ENCODE measurements at regions not wholly inside any gene's neighbourhood (a gene's known extent, or its start where the extent isn't known, plus 50 kb on each side); places are given as distances from the start of the nearest gene placed in this dataset.

DNA sequence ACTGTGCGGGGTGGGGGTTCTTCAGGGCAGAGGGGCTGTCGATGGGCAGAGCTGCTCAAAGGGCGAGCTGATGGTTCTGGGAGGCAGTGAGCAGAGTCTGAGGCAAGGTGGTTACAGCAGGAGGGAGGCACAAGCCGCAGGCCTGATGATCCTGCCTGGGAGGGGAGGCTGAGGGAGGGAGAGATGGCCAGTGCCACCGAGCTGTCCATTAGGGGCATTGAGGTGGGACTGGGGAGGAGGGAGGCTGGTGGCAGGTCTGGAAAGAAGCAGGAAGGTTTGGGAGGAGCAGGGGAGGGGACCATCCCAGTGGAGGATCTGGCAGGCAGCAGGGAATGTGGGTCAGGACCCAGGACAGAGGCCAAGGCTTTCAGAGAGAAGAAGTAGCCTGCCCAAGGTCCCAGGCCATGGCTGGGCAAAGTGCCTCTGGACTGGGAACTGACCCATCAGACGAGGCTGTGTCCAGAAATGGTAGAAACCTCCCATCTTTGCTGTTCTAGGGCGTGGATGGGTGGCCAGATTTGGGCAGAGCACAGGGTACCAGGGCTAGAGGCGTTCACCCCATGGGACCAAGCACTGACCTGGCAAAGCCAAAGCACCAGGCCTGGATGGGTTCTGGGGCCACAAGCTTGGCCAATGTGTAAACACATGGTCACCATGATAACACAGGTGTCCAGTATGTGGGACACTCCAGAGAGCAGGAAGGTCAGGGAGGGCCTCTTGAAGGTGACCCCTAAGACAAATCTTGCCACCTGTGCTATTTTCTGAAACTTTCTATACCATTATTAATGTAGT lies 55.5 kb downstream of the INHBB start:
- DNase-seq (ENCODE audit: low spot score): no peak

DNA sequence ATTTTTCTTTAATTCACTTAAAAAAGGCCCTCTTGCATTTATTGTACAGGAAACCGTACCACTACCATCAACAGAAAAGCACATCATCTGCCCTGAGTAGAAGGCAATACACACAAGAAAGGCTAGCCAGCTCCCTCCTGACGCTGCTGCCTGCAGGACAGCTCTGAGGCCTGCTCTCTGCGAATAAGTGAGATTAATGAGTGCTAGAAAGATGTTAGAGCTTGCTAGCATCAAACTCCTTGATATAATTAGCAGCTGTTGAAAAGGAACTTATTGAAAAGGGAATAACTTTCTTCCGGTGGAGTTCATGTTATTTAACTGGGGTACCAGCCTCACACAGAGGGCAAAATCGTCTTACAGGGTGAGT lies 56.1 kb downstream of the INHBB start:
- DNase-seq (ENCODE audit: low spot score): no peak

- DNase-seq (ENCODE audit: low spot score): no peak
These were observed 56.6 kb downstream of the INHBB start for GRCh38 chr2:120402508-120402907.

GRCh38 chr2:120403261-120403660 lies 57.3 kb downstream of the INHBB start:
- DNase-seq (ENCODE audit: low spot score): no peak

GRCh38 chr2:120403676-120404075 lies 57.7 kb downstream of the INHBB start:
- DNase-seq (ENCODE audit: low spot score): no peak

DNA sequence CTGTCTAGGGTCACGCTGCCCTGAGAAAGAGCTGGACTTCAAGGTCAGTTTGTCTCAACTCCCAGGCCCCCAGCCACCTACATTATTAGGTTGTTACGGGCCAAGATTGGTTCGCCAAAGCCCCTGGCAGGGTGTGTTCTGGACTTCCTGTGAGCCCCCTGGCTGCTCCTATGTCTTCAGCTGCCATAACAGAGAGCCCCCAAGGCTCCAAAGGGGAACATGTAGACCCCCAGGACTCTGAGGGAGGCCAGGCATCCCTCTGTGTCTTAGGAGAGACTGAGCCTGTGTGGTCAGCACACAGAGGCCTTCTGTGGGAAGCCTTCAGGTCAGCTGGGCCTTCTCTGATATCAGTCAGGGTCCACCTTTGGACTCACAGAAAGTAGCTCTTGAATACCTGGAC lies 58.3 kb downstream of the INHBB start:
- no peak for DNase-seq (ENCODE audit: low spot score)

DNA sequence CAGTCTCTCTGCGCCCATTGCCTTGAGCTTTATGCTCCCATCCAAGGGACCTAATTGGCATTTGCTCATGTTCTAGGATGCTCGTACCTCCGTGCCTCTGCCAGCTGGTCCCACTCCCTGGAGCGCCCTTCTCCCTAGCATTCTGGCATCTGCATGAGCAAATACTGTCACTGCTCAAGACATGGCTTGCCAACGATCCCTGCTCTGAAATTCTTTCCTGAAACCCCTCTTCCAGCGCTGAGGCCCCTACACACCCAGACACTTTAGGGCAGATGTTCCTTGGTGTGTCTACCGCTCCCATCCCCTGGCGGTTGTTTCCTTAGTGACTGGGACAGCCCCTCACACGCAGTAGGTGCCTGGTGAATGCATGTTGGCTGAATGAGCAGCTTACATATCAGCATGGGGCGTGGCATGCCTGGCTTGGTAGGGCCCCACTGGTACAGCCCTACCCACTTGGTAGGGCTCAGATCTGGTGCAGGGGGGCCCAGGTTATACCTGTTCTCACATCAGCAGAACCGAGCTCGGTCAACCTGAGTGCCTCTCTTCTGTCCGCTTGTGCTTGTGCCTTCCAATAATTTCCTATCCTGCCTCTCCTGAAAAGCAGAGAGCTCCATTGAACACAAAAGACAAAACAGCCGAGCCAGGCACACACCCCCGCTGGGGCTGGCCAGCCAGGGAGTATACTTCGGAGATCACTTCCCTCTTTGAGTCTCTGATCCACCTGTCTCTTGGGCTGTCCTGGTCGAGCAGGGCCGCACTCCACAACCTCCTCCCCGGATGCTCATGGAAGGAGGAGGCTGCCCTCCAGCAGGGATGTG lies 59.2 kb downstream of the INHBB start:
- DNase-seq (ENCODE audit: low spot score): no peak

DNA sequence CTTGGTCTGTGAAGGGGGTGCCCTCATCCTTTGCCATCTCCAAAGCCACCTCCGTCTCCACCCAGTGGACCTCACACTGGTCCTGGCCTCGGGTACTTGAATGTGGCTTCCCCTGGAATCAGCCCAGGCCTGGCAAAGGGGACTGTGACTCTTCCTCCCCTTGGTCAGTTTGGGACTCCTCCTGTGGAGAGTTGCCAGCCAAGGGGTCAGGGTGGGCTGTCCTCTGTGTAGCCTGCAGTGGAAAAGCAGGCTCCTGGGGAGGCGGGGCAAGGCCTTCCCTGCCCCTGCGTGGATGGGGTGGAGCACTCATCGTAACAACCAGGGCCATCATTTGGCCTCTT lies 59.8 kb downstream of the INHBB start:
- DNase-seq (ENCODE audit: low spot score): no peak

GRCh38 chr2:120406566-120406965 lies 60.6 kb downstream of the INHBB start:
- DNase-seq (ENCODE audit: low spot score): no peak

DNA sequence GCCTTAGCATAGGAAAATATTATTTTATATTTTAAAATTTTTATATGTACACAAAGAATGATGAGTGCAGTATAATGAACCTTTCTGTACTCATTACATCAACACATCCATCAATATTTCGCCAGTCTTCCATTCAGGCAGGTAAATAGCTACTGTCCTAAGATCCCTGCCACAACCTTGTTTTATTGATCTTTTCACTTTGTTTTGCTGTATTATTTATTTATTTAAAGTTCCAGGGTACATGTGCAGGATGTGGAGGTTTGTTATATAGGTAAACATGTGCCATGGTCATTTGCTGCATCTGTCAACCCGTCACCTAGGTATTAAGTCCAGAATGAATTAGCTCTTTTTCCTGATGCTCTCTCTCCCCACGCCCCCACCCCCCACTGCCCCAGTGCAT lies 64.6 kb downstream of the INHBB start:
- DNase-seq (ENCODE audit: low spot score): no peak

- no peak for DNase-seq (ENCODE audit: low spot score)
These were observed 69.1 kb downstream of the INHBB start for GRCh38 chr2:120415060-120415459.

- no peak for DNase-seq (ENCODE audit: low spot score)
These were observed 70.0 kb downstream of the INHBB start for GRCh38 chr2:120415728-120416509.

DNA sequence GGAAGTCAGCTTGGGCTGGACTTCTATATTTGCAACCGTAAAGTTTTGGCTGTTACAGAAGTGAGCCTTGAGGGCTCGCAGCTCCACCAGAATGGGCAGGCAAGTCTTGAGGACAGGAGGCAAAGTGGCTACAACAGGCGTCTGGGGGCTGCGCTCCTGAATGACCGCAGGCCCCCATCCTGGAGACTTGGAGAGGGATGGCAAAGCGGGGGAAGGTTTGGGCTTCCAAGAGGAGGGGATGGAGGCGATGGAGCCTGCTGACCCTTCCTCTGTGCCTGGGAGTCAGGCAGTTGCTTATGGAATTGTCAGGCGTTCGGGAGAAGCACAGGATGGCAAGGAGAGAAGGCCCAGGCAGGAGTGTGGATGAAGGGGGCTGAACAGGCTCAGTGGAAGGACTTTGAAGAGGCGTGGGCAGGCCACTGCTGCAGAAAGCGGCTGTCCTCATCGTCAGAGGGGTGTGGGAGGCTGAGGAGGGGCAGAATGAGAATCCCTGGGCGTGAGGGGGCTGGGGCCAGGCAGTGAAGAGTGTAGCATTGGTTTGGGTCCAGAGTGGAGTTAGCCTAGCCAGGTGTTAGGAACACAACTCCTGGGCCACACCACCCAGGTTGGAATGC lies 72.3 kb downstream of the INHBB start:
- no peak for DNase-seq (ENCODE audit: low spot score)

DNA sequence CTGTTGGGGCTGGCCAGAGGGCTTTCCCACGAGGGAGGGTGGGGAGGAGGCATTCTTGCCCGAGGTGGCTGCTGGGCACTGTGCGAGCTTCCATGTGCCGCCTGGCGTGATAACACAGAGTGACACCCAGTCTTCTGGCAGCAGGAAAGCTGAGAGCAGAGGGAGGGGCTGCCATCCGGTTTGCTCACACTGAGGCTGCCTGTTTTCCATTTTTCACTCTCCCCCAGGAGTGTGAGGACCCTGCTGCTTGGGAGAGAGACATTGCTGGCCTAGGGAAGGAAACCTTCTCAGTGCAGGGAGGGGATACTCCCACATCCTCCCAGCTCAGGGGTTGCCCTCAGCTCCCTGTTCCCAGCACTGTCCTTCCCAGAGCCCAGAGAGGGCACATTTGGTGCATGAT lies 73.1 kb downstream of the INHBB start:
- DNase-seq (ENCODE audit: low spot score): no peak

- DNase-seq (ENCODE audit: low spot score): no peak
These were observed 74.0 kb downstream of the INHBB start for GRCh38 chr2:120419955-120420354.

- no peak for DNase-seq (ENCODE audit: low spot score)
These were observed 75.3 kb downstream of the INHBB start for GRCh38 chr2:120421126-120421829.

- no peak for DNase-seq (ENCODE audit: low spot score)
These were observed 75.9 kb downstream of the INHBB start for GRCh38 chr2:120421830-120422175.

DNA sequence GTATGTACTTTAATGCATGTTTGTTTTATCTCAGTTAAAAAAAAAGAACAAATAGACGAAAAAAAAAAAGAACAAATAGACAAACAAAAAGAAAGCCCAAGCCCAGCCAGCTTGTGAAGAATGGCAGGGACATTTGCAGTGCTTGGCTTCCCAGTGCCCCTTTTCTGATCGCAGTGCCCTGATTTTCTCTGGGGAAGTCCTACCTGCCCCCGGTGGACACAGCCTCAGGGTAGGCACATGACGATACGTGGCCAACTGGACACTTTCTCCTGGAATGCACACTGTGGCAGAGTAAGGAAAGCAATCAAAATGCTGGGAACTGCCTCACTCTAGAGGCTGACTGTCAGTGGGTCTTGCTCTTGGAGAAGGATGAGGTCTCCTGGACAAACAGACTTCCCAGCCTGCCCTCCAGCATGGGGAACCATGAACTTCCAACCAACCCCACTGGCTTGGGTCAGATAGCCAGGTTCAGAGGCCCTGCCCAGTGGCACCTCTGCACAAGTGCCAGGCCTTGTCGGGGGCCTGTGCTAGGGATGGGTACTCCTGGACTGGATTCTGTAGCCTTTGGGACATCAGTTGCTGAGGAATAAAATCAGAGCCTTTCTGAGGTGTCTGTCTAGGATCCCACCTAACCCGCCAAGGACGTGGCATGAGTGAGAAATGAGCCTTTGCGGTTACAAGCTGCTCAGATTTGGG lies 76.7 kb downstream of the INHBB start:
- no peak for DNase-seq (ENCODE audit: low spot score)

GRCh38 chr2:120423167-120423943 lies 77.4 kb downstream of the INHBB start:
- DNase-seq (ENCODE audit: low spot score): no peak

GRCh38 chr2:120424274-120424796 lies 78.4 kb downstream of the INHBB start:
- no peak for DNase-seq (ENCODE audit: low spot score)

Data from D341Med (cell line).